Gastroesophageal sphincter (tissue), 4 donors: ENCODE measurements at regions not wholly inside any gene's neighbourhood (a gene's known extent, or its start where the extent isn't known, plus 50 kb on each side); places are given as distances from the start of the nearest gene placed in this dataset.
"Not testable (repeated sequence)": the region's sequence is repeated elsewhere in the genome, so short reads cannot be mapped to it uniquely, and the experiment has no call there.

Experiments
- ATAC-seq: fragments of 150-250 bp; one replicate; pipeline ENCODE4 v1.9.1; 2016; ENCODE audit warnings: mild to moderate bottlenecking, moderate library complexity
- H3K27ac ChIP-seq, 4 donors: fragments of 200-600 bp; sonication (generic) in 3 of 4; 1 replicate in 3 of 4; 2 replicates in 1 of 4; pipeline ENCODE4 v1.5.1; 2016 to 2019
- H3K27me3 ChIP-seq: fragments of 200-600 bp; sonication (generic); one replicate; pipeline ENCODE4 v1.5.1; 2019
- H3K36me3 ChIP-seq, 2 donors: fragments of 200-600 bp; sonication (generic); one replicate each; pipeline ENCODE4 v1.5.1; 2019; ENCODE audit warnings: control low read depth in 1 of 2
- H3K4me1 ChIP-seq, 3 donors: fragments of 200-600 bp; sonication (generic); 1 replicate in 2 of 3; 2 replicates in 1 of 3; pipeline ENCODE4 v1.5.1; 2016 to 2019; ENCODE audit warnings: control low read depth in 2 of 3
- H3K4me3 ChIP-seq, 2 donors: fragments of 200-600 bp; sonication (generic); one replicate each; pipeline ENCODE4 v1.5.1; 2019; ENCODE audit warnings: mild to moderate bottlenecking in 1 of 2, moderate library complexity in 1 of 2
- H3K9me3 ChIP-seq, 3 donors: fragments of 200-600 bp; sonication (generic); one replicate each; pipeline ENCODE4 v1.5.1; 2017 to 2019; ENCODE audit warnings: control low read depth in 2 of 3
- EP300 ChIP-seq: sonication (generic); formaldehyde crosslinking; IDR thresholded peaks from one replicate; pipeline ENCODE4 v1.6.1; 2017; ENCODE audit warnings: antibody characterized with exemption, mild to moderate bottlenecking
- POLR2A ChIP-seq, 2 donors: fragments of 450-650 bp; IDR thresholded peaks; one replicate each; pipeline ENCODE4 v1.6.1; 2017; ENCODE audit warnings: antibody characterized with exemption in 2 of 2, mild to moderate bottlenecking in 2 of 2, moderate library complexity in 1 of 2
- POLR2AphosphoS5 ChIP-seq: sonication (generic); formaldehyde crosslinking; IDR thresholded peaks from one replicate; pipeline ENCODE4 v1.6.1; 2017; ENCODE audit warnings: antibody characterized with exemption
- WGBS, 2 donors: methylation state at CpG; one replicate each; pipeline ENCODE4 v1.1.5; 2018; ENCODE audit warnings: low coverage in 1 of 2; 5-methylcytosine and 5-hydroxymethylcytosine counted together
- TF ChIP-seq, protein P1 (sequence below), 4 experiments: fragments of 200-600 bp in 2 of 4; fragments of 450-650 bp in 2 of 4; sonication (generic) in 1 of 4; IDR thresholded peaks; one replicate each; pipeline ENCODE4 v1.5.1; 2017 to 2019; ENCODE audit warnings: antibody characterized with exemption in 4 of 4, mild to moderate bottlenecking in 2 of 4, moderate library complexity in 2 of 4

DNA sequence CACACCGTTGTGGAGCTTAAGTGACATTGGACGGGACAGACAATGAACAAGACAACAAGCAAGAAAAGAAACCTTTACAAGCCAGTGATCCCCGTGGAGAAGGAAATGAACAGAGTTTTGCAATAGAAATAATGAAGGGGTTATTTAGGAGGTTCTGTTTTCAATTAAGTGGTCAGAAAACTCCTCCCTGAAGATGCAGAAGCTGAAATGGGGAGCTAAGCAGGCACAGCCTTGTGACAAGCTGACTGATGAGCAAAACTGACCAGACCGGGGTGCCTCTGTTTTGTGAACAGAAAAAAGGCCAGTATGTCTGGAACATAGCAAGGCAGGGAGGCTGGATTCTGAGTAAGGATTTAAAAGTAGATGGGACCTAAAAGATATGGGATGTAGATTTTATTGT, 299.8 kb upstream of the POM121L12 start:
- no peaks in the 10 kb centered on the region for H3K9me3 ChIP-seq
- no peaks in the 10 kb centered on the region for H3K27me3 ChIP-seq
- H3K4me3 ChIP-seq: no peak overlapping the region
- 59 to 74% methylated on average over 4 of the region's 4 CpGs for WGBS, 2 donors
- TF ChIP-seq POLR2A (IDR thresholded peaks at IDR 0.05) (no peak), POLR2AphosphoS5 (no peak), EP300 (no peak)
- TF ChIP-seq, protein P1, sequence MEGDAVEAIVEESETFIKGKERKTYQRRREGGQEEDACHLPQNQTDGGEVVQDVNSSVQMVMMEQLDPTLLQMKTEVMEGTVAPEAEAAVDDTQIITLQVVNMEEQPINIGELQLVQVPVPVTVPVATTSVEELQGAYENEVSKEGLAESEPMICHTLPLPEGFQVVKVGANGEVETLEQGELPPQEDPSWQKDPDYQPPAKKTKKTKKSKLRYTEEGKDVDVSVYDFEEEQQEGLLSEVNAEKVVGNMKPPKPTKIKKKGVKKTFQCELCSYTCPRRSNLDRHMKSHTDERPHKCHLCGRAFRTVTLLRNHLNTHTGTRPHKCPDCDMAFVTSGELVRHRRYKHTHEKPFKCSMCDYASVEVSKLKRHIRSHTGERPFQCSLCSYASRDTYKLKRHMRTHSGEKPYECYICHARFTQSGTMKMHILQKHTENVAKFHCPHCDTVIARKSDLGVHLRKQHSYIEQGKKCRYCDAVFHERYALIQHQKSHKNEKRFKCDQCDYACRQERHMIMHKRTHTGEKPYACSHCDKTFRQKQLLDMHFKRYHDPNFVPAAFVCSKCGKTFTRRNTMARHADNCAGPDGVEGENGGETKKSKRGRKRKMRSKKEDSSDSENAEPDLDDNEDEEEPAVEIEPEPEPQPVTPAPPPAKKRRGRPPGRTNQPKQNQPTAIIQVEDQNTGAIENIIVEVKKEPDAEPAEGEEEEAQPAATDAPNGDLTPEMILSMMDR (IDR thresholded peaks at IDR 0.05): no peak
- no peak overlapping the region for H3K27ac ChIP-seq
- H3K4me1 ChIP-seq: no peaks in the 10 kb centered on the region
- ATAC-seq: no peak
- H3K36me3 ChIP-seq: no peaks in the 10 kb centered on the region

DNA sequence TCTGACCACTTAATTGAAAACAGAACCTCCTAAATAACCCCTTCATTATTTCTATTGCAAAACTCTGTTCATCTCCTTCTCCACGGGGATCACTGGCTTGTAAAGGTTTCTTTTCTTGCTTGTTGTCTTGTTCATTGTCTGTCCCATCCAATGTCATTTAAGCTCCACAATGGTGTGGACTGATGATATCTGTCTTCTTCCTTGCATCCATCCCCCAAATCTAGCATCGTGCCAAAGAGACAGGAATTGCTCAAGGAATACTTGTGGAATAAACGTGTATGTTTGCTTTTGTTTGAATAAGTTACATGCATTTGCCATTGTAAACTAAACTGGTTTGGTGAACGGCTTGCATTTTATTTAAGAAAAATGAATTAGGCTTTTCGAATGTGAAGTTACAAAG, 306.8 kb upstream of the POM121L12 start:
- H3K27ac ChIP-seq, H3K9me3 ChIP-seq, ATAC-seq, H3K36me3 ChIP-seq, H3K27me3 ChIP-seq, H3K4me1 ChIP-seq, H3K4me3 ChIP-seq: not testable (repeated sequence)
- 83 to 89% methylated on average over 3 to 5 of the region's 5 CpGs for WGBS, 2 donors

DNA sequence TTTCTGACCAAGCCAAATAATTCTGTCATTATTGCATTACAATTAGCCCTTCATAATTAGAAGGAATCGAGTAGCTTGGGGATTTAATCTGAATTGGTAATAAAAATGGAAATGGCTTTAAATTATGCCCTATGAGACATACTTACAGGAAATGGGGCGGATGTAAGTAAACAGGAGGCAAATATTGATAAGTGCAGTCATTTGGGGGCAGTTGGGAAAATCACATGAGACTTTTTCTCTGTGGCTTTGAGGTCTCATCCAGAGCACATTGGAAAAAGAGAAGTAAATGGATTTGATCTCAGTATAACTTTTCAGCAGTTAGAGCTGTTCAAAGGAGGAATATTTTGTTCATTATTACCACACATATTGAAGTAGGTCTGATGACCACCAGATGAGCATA, 307.8 kb upstream of the POM121L12 start:
- Histone ChIP-seq H3K4me1 (no peaks in the 10 kb centered on the region), H3K36me3 (no peaks in the 10 kb centered on the region), H3K27ac (no peak overlapping the region), H3K9me3 (no peaks in the 10 kb centered on the region), H3K4me3 (no peak overlapping the region), H3K27me3 (no peaks in the 10 kb centered on the region)
- 54 to 80% methylated on average over 1 to 2 of the region's 2 CpGs for WGBS, 2 donors
- no peak for TF ChIP-seq EP300
- TF ChIP-seq POLR2A (IDR thresholded peaks at IDR 0.05): no peak
- no peak for TF ChIP-seq POLR2AphosphoS5
- TF ChIP-seq, protein P1 (IDR thresholded peaks at IDR 0.05): no peak
- no peak for ATAC-seq

DNA sequence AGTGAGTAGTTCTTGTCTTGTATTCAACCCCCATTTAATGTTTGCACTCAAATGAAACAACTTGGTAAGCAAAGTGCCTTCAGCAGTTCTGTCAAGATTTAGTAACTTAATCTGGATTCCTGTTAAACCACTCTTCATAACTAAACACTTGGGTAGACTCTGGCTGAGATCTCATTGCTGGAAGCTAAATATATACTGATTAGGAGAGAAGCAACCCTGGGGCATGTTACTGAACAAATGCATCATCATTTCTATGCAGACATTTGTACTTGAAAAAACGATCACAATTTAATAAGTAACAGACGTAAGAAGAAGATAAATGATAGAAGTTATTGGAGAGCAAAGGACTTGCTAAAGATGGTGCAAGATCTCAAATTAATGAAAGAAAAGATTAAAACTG, 308.4 kb upstream of the POM121L12 start:
- no peaks in the 10 kb centered on the region for H3K9me3 ChIP-seq
- H3K27me3 ChIP-seq: no peaks in the 10 kb centered on the region
- ATAC-seq: no peak
- H3K4me1 ChIP-seq: no peaks in the 10 kb centered on the region
- 23 to 61% methylated on average over 2 of the region's 2 CpGs for WGBS, 2 donors
- H3K27ac ChIP-seq: no peak overlapping the region
- TF ChIP-seq, protein P1 (IDR thresholded peaks at IDR 0.05): no peak
- TF ChIP-seq POLR2AphosphoS5 (no peak), POLR2A (IDR thresholded peaks at IDR 0.05) (no peak), EP300 (no peak)
- no peak overlapping the region for H3K4me3 ChIP-seq
- H3K36me3 ChIP-seq: no peaks in the 10 kb centered on the region

DNA sequence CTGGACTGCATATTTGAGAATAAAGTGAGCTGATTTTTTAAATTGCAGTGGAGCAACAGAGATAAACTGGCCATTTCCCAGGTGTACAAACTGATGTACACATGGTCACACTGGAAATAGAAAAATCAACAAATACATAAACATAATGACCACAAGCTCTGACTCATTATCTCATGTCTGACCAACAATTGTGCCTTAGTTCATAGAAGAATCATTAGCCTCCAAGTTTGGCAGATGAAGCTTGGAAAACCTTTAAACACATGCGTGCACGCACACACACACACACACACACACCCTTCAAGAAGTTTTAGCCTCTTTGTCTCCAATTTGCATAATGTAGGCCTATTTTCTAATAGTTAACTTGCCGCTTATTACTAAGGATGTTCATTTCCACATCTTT, 308.9 kb upstream of the POM121L12 start:
- H3K4me3 ChIP-seq: no peak overlapping the region
- no peaks in the 10 kb centered on the region for H3K27me3 ChIP-seq
- no peaks in the 10 kb centered on the region for H3K36me3 ChIP-seq
- H3K9me3 ChIP-seq: no peaks in the 10 kb centered on the region
- H3K27ac ChIP-seq: no peak overlapping the region
- H3K4me1 ChIP-seq: no peaks in the 10 kb centered on the region
- WGBS, 2 donors: 65 to 78% methylated on average over 3 of the region's 3 CpGs
- TF ChIP-seq, protein P1 (IDR thresholded peaks at IDR 0.05): no peak
- TF ChIP-seq POLR2AphosphoS5 (no peak), EP300 (no peak), POLR2A (IDR thresholded peaks at IDR 0.05) (no peak)
- ATAC-seq: no peak

DNA sequence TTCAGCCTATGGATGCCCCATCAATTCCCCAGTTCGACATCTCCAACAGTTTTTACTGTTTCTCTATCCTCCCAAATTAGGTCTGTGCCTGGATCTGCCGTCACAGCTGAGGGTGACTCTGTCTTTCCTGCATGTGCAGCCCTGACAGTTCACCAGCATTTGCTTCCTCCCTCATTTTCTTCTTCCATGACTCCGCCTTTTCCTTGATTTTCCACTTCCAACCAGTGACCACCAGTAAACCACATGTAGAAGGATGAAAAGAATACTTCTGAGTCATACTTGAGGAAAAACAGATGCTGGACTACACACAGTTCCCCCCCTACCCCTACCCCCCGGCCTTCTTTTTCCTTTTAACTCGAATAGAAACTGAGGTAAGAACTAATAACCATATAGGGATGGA, 311.8 kb upstream of the POM121L12 start:
- Histone ChIP-seq H3K4me1 (no peaks in the 10 kb centered on the region), H3K4me3 (no peak overlapping the region), H3K36me3 (no peaks in the 10 kb centered on the region), H3K27ac (no peak overlapping the region), H3K9me3 (no peaks in the 10 kb centered on the region), H3K27me3 (no peaks in the 10 kb centered on the region)
- ATAC-seq: no peak
- TF ChIP-seq POLR2A (IDR thresholded peaks at IDR 0.05): no peak
- no peak for TF ChIP-seq POLR2AphosphoS5
- TF ChIP-seq EP300: no peak
- TF ChIP-seq, protein P1 (IDR thresholded peaks at IDR 0.05): no peak
- WGBS, 2 donors: 85 to 89% methylated on average over 4 to 5 of the region's 5 CpGs
